C4-2B (cell line): ENCODE measurements at regions not wholly inside any gene's neighbourhood (a gene's known extent, or its start where the extent isn't known, plus 50 kb on each side); places are given as distances from the start of the nearest gene placed in this dataset.

Experiments used
- ZFX ChIP-seq: fragments of 450-650 bp; IDR thresholded peaks from 2 replicates; pipeline ENCODE4 v1.6.1; 2017
- TF ChIP-seq, protein P1 (sequence below): fragments of 450-650 bp; conservative IDR thresholded peaks from 2 replicates; pipeline ENCODE4 v1.5.1; 2017; ENCODE audit warnings: mild to moderate bottlenecking

DNA sequence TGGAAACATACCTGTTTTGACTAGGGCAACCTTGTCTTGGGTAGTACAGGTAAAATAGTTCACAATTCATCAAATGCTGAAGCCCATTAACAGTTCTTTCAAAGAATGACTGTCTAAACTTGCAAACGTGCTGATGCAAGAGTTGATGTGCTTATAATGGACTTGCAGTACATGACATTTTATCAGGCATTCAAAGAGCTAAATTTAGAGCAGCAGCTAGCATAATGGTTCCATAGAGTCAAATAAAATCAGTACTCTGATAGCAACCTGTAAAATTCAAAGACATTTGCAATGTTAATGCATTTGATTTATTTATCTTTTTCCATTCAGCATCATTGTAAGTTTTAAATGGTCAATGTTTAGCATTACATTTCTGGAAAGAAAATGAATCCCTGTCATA is 979.7 kb upstream of the SLC10A2 start:
- no peak for TF ChIP-seq ZFX
- TF ChIP-seq, protein P1, sequence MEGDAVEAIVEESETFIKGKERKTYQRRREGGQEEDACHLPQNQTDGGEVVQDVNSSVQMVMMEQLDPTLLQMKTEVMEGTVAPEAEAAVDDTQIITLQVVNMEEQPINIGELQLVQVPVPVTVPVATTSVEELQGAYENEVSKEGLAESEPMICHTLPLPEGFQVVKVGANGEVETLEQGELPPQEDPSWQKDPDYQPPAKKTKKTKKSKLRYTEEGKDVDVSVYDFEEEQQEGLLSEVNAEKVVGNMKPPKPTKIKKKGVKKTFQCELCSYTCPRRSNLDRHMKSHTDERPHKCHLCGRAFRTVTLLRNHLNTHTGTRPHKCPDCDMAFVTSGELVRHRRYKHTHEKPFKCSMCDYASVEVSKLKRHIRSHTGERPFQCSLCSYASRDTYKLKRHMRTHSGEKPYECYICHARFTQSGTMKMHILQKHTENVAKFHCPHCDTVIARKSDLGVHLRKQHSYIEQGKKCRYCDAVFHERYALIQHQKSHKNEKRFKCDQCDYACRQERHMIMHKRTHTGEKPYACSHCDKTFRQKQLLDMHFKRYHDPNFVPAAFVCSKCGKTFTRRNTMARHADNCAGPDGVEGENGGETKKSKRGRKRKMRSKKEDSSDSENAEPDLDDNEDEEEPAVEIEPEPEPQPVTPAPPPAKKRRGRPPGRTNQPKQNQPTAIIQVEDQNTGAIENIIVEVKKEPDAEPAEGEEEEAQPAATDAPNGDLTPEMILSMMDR, result no peak
